H1 (cell line): ENCODE measurements at regions not wholly inside any gene's neighbourhood (a gene's known extent, or its start where the extent isn't known, plus 50 kb on each side); places are given as distances from the start of the nearest gene placed in this dataset.

Experiments used
- BACH1 ChIP-seq: IDR thresholded peaks from 2 replicates; pipeline ENCODE4 v1.6.1; 2012; ENCODE audit warnings: low read length, improper control_type of control experiment
- CHD7 ChIP-seq: fragments of 300-600 bp; sonication (generic); IDR thresholded peaks from 2 replicates; pipeline ENCODE4 v1.7.1; 2012; ENCODE audit warnings: low read length, moderate library complexity, mild to moderate bottlenecking, inconsistent platforms; ENCODE audit not compliant: insufficient replicate concordance
- TEAD4 ChIP-seq: IDR thresholded peaks from 2 replicates; pipeline ENCODE4 v1.6.1; 2012; ENCODE audit warnings: low read depth, low read length, inconsistent platforms, mixed read lengths

DNA sequence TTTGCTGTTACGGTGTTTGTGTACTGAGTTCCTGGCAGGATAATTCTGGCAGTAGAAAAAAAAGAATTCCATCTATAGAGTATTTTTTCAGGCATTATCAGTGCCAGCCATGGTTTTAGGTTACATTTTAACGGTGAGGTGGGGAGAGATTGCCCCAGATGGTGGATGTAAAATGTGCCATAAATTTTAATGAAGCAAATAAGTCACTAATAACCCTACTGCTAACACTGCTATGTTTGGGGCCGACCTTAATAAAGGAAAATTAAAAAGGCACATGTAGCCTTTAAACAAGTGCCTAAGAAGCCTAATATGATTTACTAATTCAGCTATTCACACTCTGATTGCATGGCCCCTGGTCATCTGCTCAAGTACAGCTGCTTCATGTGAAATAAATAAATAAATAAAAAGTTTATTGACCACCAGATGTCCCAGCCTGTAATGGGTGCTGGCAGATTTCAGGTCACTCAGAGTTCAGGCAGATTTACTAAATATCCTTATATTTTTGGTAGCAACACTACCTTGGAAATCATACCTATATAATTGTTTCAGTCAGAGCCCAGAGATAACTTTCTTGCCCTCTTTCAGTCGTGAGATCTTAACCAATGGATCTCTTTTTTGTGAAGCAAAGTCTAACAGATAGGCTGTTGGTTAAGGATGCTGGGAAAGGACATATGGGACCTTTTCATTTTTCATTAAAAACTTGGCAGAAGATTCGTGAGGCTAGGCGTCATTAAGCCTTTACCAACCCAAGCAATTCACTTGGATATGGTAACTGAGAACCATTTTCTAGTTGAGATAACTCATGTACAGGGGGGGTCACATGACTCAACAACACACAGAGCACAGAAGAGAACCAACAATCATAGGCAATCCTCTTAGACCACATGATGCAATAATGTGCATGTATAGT lies 495.0 kb upstream of the NRSN1 start (continued):
- TF ChIP-seq CHD7: no peak
- TF ChIP-seq BACH1: no peak
- TF ChIP-seq TEAD4: no peak
